ENCODE measurements at regions not wholly inside any gene's neighbourhood (a gene's known extent, or its start where the extent isn't known, plus 50 kb on each side); places are given as distances from the start of the nearest gene placed in this dataset.

- H3K36me3 Mint-ChIP-seq (ENCODE audit: low read depth): no peaks in the 10 kb centered on the region
Observed at GRCh38 chr10:2980791-2981360, 86.5 kb upstream of the PFKP start.

GRCh38 chr10:2980116-2980515, 87.2 kb upstream of the PFKP start:
- Mint-ChIP-seq H3K36me3 (ENCODE audit: low read depth) (no peaks in the 10 kb centered on the region), H3K4me1 (peaks cover 4% of the 10 kb centered on the region; the same call in 1 of the 3 replicates), H3K9me3 (no peaks in the 10 kb centered on the region), H3K4me3 (no peak overlapping the region), H3K27ac (no peak overlapping the region), H3K27me3 (ENCODE audit: insufficient read depth, low read depth, poor library complexity) (peaks cover 4% of the 10 kb centered on the region)
- Histone ChIP-seq H3F3A (replicated peaks; ENCODE audit: low read depth) (no peaks in the 10 kb centered on the region), H2AFZ (0 out of 2 replicates have a peak overlapping the region, but pooled peaks have one; percentile 23), H4K20me1 (replicated peaks; ENCODE audit: insufficient read depth) (no peaks in the 10 kb centered on the region), H3K4me1 (ENCODE audit: insufficient read depth) (0 out of 2 replicates have a peak, but pooled peaks cover 5% of the 10 kb centered on the region), H3K27ac (ENCODE audit: low read depth) (no peak overlapping the region), H3K4me3 (no peak overlapping the region), H3K36me3 (ENCODE audit: insufficient read depth) (no peaks in the 10 kb centered on the region), H3K27me3 (ENCODE audit: insufficient read depth) (no peaks in the 10 kb centered on the region), H3K79me2 (replicated peaks; ENCODE audit: insufficient read depth) (no peaks in the 10 kb centered on the region), H3K9me2 (ENCODE audit: insufficient read depth) (no peaks in the 10 kb centered on the region), H3K4me2 (no peak overlapping the region)
- ATAC-seq (no peak), DNase-seq (ENCODE audit: low spot score) (no peak)
- no peak for TF ChIP-seq ZNF462 (CRISPR knock-in tag; IDR thresholded peaks at IDR 0.05)
- no peak for TF ChIP-seq ZNF331 (CRISPR knock-in tag; IDR thresholded peaks at IDR 0.05; ENCODE audit: low read depth)

More at GRCh38 chr10:2980791-2981360, 86.5 kb upstream of the PFKP start:
- peaks cover 4% of the 10 kb centered on the region; the same call in 2 of the 3 replicates for H3K4me1 Mint-ChIP-seq
- H3K27ac ChIP-seq (ENCODE audit: low read depth): no peak overlapping the region
- H3K9me2 ChIP-seq (ENCODE audit: insufficient read depth): no peaks in the 10 kb centered on the region
- DNase-seq (ENCODE audit: low spot score) (no peak), ATAC-seq (no peak)
- no peak overlapping the region for H3K4me3 Mint-ChIP-seq
- H3K27ac Mint-ChIP-seq: peak overlapping the region; percentile 35
- no peaks in the 10 kb centered on the region for H3K36me3 ChIP-seq (ENCODE audit: insufficient read depth)
- no peaks in the 10 kb centered on the region for H3K27me3 ChIP-seq (ENCODE audit: insufficient read depth)
- no peaks in the 10 kb centered on the region for H4K20me1 ChIP-seq (replicated peaks; ENCODE audit: insufficient read depth)
- H3K79me2 ChIP-seq (replicated peaks; ENCODE audit: insufficient read depth): no peaks in the 10 kb centered on the region
- no peaks in the 10 kb centered on the region for H3K9me3 Mint-ChIP-seq
- H2AFZ ChIP-seq: peak overlapping the region; percentile 90
- no peak overlapping the region for H3K4me2 ChIP-seq
- H3K4me1 ChIP-seq (ENCODE audit: insufficient read depth): 0 out of 2 replicates have a peak, but pooled peaks cover 5% of the 10 kb centered on the region
- H3K27me3 Mint-ChIP-seq (ENCODE audit: insufficient read depth, low read depth, poor library complexity): peaks cover 4% of the 10 kb centered on the region
- no peaks in the 10 kb centered on the region for H3F3A ChIP-seq (replicated peaks; ENCODE audit: low read depth)
- TF ChIP-seq ZNF331 (CRISPR knock-in tag; IDR thresholded peaks at IDR 0.05; ENCODE audit: low read depth) (no peak), CREB1 (CRISPR knock-in tag; IDR thresholded peaks at IDR 0.05; ENCODE audit: low read depth) (no peak), POLR2AphosphoS5 (IDR thresholded peaks at IDR 0.05; ENCODE audit: low read depth) (no peak), JUNB (IDR thresholded peaks at IDR 0.05; ENCODE audit: unreplicated experiment) (no peak)
- TF ChIP-seq, protein P1, sequence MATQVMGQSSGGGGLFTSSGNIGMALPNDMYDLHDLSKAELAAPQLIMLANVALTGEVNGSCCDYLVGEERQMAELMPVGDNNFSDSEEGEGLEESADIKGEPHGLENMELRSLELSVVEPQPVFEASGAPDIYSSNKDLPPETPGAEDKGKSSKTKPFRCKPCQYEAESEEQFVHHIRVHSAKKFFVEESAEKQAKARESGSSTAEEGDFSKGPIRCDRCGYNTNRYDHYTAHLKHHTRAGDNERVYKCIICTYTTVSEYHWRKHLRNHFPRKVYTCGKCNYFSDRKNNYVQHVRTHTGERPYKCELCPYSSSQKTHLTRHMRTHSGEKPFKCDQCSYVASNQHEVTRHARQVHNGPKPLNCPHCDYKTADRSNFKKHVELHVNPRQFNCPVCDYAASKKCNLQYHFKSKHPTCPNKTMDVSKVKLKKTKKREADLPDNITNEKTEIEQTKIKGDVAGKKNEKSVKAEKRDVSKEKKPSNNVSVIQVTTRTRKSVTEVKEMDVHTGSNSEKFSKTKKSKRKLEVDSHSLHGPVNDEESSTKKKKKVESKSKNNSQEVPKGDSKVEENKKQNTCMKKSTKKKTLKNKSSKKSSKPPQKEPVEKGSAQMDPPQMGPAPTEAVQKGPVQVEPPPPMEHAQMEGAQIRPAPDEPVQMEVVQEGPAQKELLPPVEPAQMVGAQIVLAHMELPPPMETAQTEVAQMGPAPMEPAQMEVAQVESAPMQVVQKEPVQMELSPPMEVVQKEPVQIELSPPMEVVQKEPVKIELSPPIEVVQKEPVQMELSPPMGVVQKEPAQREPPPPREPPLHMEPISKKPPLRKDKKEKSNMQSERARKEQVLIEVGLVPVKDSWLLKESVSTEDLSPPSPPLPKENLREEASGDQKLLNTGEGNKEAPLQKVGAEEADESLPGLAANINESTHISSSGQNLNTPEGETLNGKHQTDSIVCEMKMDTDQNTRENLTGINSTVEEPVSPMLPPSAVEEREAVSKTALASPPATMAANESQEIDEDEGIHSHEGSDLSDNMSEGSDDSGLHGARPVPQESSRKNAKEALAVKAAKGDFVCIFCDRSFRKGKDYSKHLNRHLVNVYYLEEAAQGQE (IDR thresholded peaks at IDR 0.05; ENCODE audit: unreplicated experiment): no peak
- TF ChIP-seq, protein P2, sequence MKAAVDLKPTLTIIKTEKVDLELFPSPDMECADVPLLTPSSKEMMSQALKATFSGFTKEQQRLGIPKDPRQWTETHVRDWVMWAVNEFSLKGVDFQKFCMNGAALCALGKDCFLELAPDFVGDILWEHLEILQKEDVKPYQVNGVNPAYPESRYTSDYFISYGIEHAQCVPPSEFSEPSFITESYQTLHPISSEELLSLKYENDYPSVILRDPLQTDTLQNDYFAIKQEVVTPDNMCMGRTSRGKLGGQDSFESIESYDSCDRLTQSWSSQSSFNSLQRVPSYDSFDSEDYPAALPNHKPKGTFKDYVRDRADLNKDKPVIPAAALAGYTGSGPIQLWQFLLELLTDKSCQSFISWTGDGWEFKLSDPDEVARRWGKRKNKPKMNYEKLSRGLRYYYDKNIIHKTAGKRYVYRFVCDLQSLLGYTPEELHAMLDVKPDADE (IDR thresholded peaks at IDR 0.05): no peak
- no peak overlapping the region for H3K4me3 ChIP-seq
